MM.1S (cell line): ENCODE measurements at regions not wholly inside any gene's neighbourhood (a gene's known extent, or its start where the extent isn't known, plus 50 kb on each side); places are given as distances from the start of the nearest gene placed in this dataset.

Experiments
- DNase-seq: peaks from one replicate; pipeline ENCODE4 v3.0.0-alpha.2; 2015
- H2AFZ ChIP-seq: fragments of 300-600 bp; sonication (generic); 2 replicates; pipeline ENCODE4 v1.6.0; 2016; ENCODE audit warnings: antibody characterized with exemption, low read length
- H3F3A ChIP-seq: fragments of 300-600 bp; sonication (generic); 2 replicates; pipeline ENCODE4 v1.6.1; 2016; ENCODE audit warnings: mild to moderate bottlenecking, antibody characterized with exemption, low read length, moderate library complexity, mixed read lengths; ENCODE audit not compliant: insufficient read depth
- H3K27ac ChIP-seq: fragments of 300-600 bp; sonication (generic); 2 replicates; pipeline ENCODE4 v1.5.1; 2016; ENCODE audit warnings: mild to moderate bottlenecking, low read length
- H3K27me3 ChIP-seq: fragments of 300-600 bp; sonication (generic); replicated peaks from 2 replicates; pipeline ENCODE4 v1.6.0; 2016; ENCODE audit warnings: low read length; ENCODE audit not compliant: insufficient read depth
- H3K36me3 ChIP-seq: fragments of 300-600 bp; sonication (generic); replicated peaks from 2 replicates; pipeline ENCODE4 v1.6.1; 2016; ENCODE audit warnings: mild to moderate bottlenecking, low read length, mixed read lengths; ENCODE audit not compliant: insufficient read depth
- H3K4me1 ChIP-seq: fragments of 300-600 bp; sonication (generic); 2 replicates; pipeline ENCODE4 v1.6.1; 2016; ENCODE audit warnings: low read length, mixed read lengths
- H3K4me2 ChIP-seq: fragments of 300-600 bp; sonication (generic); 2 replicates; pipeline ENCODE4 v1.6.0; 2016; ENCODE audit warnings: low read depth, low read length
- H3K4me3 ChIP-seq: fragments of 300-600 bp; sonication (generic); 2 replicates; pipeline ENCODE4 v1.5.1; 2016; ENCODE audit warnings: low read length, mixed read lengths
- H3K79me2 ChIP-seq: fragments of 300-600 bp; sonication (generic); 2 replicates; pipeline ENCODE4 v1.6.1; 2016; ENCODE audit warnings: mixed run types, low read length, mixed read lengths
- H3K9ac ChIP-seq: fragments of 300-600 bp; sonication (generic); 2 replicates; pipeline ENCODE4 v1.6.1; 2016; ENCODE audit warnings: low read length, mixed read lengths
- H3K9me2 ChIP-seq: fragments of 300-600 bp; sonication (generic); replicated peaks from 2 replicates; pipeline ENCODE4 v1.6.1; 2016; ENCODE audit warnings: mild to moderate bottlenecking, low read length, mixed read lengths; ENCODE audit not compliant: insufficient read depth
- H3K9me3 ChIP-seq: fragments of 300-600 bp; sonication (generic); replicated peaks from 2 replicates; pipeline ENCODE4 v1.6.1; 2016; ENCODE audit warnings: mild to moderate bottlenecking, low read length, mixed read lengths; ENCODE audit not compliant: insufficient read depth
- H4K20me1 ChIP-seq: fragments of 300-600 bp; sonication (generic); 2 replicates; pipeline ENCODE4 v1.6.1; 2016; ENCODE audit warnings: mild to moderate bottlenecking, low read length, moderate library complexity, mixed read lengths; ENCODE audit not compliant: insufficient read depth
- CTCF ChIP-seq: fragments of 300-600 bp; sonication (generic); IDR thresholded peaks from 2 replicates; pipeline ENCODE4 v1.5.1; 2016; ENCODE audit warnings: antibody characterized with exemption, low read length, mixed read lengths
- EZH2 ChIP-seq: fragments of 300-600 bp; sonication (generic); optimal IDR thresholded peaks from 2 replicates; pipeline ENCODE3; 2017; ENCODE audit warnings: low read depth, mild to moderate bottlenecking, antibody characterized with exemption, low read length, mixed read lengths
- EZH2phosphoT487 ChIP-seq: fragments of 300-600 bp; sonication (generic); IDR thresholded peaks from 2 replicates; pipeline ENCODE4 v1.6.1; 2018; ENCODE audit warnings: antibody characterized with exemption, low read length

GRCh38 chr11:127649958-127650357 lies 649.4 kb upstream of the KIRREL3 start:
- no peaks in the 10 kb centered on the region for H3K9me2 ChIP-seq
- peaks cover 4% of the 10 kb centered on the region; the same call in 1 of the 2 replicates for H3K4me1 ChIP-seq
- H3K4me3 ChIP-seq: no peak overlapping the region
- H3F3A ChIP-seq: no peaks in the 10 kb centered on the region
- H3K27ac ChIP-seq: no peak overlapping the region
- no peak overlapping the region for H3K4me2 ChIP-seq
- no peaks in the 10 kb centered on the region for H3K9me3 ChIP-seq
- no peak for TF ChIP-seq CTCF
- TF ChIP-seq EZH2: no peak
- no peak for TF ChIP-seq EZH2phosphoT487
- DNase-seq: no peak
- H3K27me3 ChIP-seq: no peaks in the 10 kb centered on the region
- no peak overlapping the region for H2AFZ ChIP-seq
- no peak overlapping the region for H3K9ac ChIP-seq
- no peaks in the 10 kb centered on the region for H4K20me1 ChIP-seq
- no peaks in the 10 kb centered on the region for H3K36me3 ChIP-seq
- H3K79me2 ChIP-seq: no peaks in the 10 kb centered on the region

- TF ChIP-seq EZH2phosphoT487 (no peak), EZH2 (no peak), CTCF (no peak)
- H3K9me3 ChIP-seq: no peaks in the 10 kb centered on the region
- peaks cover 4% of the 10 kb centered on the region; the same call in 1 of the 2 replicates for H3K4me1 ChIP-seq
- H3K27ac ChIP-seq: no peak overlapping the region
- peak overlapping the region; percentile 42; the same call in 1 of the 2 replicates for H3K4me2 ChIP-seq
- H3K27me3 ChIP-seq: no peaks in the 10 kb centered on the region
- DNase-seq: no peak
- no peak overlapping the region for H3K4me3 ChIP-seq
- H3K79me2 ChIP-seq: no peaks in the 10 kb centered on the region
- H3K9me2 ChIP-seq: no peaks in the 10 kb centered on the region
- no peaks in the 10 kb centered on the region for H3K36me3 ChIP-seq
- no peaks in the 10 kb centered on the region for H4K20me1 ChIP-seq
- no peaks in the 10 kb centered on the region for H3F3A ChIP-seq
- H3K9ac ChIP-seq: no peak overlapping the region
- 0 out of 2 replicates have a peak overlapping the region, but pooled peaks have one; percentile 8 for H2AFZ ChIP-seq
Observed at GRCh38 chr11:127649071-127649470, 648.5 kb upstream of the KIRREL3 start.

- Histone ChIP-seq H2AFZ (peak overlapping the region; percentile 65), H3K9ac (no peak overlapping the region), H3K27me3 (no peaks in the 10 kb centered on the region), H3K4me2 (peak overlapping the region; percentile 42; the same call in 1 of the 2 replicates), H3K9me3 (no peaks in the 10 kb centered on the region), H3K79me2 (no peaks in the 10 kb centered on the region), H3K27ac (peak overlapping the region; percentile 30; the same call in 1 of the 2 replicates), H3K9me2 (no peaks in the 10 kb centered on the region), H3F3A (no peaks in the 10 kb centered on the region), H3K36me3 (no peaks in the 10 kb centered on the region), H3K4me3 (no peak overlapping the region), H4K20me1 (no peaks in the 10 kb centered on the region), H3K4me1 (peaks cover 4% of the 10 kb centered on the region; the same call in 1 of the 2 replicates)
- DNase-seq: peak; percentile 70
- TF ChIP-seq CTCF (no peak), EZH2 (no peak), EZH2phosphoT487 (no peak)
Observed at GRCh38 chr11:127648583-127648982, 648.0 kb upstream of the KIRREL3 start.
